HG03196 (cell line): ENCODE measurements at regions not wholly inside any gene's neighbourhood (a gene's known extent, or its start where the extent isn't known, plus 50 kb on each side); places are given as distances from the start of the nearest gene placed in this dataset.

ENCODE experiments used
- ATAC-seq: cut with Tn5 transposase; IDR thresholded peaks from one replicate; pipeline ENCODE4 v1.9.1; 2021; ENCODE audit not compliant: unreplicated experiment

DNA sequence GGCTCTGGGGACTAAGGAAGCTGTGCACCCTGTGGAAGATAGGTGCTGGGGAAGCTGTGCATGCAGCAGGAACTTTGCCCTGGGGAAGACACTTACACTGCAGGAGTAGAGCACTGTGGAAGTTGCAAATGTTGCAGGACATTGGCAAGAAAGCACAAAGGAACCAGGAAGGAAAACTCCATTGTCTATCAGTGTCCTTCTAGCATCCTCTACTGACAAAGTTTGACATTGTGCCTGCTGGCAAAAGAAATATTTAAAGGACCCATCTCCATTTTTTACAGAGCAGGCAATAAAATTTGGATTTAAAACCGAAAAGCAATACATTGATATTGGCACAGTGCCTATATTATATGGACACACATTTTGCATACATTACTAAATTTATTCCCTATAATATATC, 394.1 kb downstream of the PBX1 start:
- no peak for ATAC-seq

DNA sequence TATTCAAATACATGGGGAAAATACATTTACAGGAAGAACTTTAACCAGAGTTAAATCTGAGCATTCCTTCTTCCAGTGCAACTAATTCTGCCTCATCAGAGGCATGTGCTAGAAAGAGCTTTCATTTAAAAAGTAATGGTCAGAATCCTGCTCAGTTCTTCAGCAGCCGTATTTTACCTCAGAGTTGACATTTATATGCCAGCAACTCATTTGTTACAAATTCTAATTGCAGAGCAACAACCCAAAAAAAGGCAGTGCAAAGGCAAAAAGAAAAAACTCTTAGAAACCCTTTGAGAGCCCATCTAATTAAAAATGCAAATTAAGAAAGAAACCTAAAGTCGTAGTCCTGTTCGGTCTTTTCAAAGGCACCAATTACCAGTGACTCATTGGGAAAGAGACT, 392.5 kb downstream of the PBX1 start:
- no peak for ATAC-seq

GRCh38 chr1:164950541-164950986, 391.6 kb downstream of the PBX1 start:
- no peak for ATAC-seq

GRCh38 chr1:164949771-164950471, 390.9 kb downstream of the PBX1 start:
- no peak for ATAC-seq

GRCh38 chr1:164948101-164948500, 389.1 kb downstream of the PBX1 start:
- ATAC-seq = no peak

DNA sequence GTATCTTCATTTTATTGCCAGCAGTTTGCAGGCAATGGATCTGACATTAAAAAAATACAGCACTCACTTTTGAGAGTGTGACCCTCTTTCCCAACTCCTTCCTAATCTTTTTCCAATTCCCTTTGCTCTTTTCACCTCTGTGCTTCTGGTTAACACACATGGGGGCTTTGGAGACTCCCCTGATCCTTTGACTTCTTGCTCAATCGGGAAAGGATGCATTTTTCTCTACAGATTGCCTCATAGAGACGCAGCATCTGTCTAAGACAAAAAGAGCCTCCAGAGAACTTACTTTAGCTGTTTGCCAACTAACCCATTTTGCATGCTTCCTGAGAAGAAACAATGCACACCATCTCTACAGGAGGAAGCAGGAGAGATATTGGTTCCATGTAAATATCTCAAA, 378.3 kb downstream of the PBX1 start:
- no peak for ATAC-seq

GRCh38 chr1:164932580-164932979, 373.6 kb downstream of the PBX1 start:
- no peak for ATAC-seq

GRCh38 chr1:164930833-164931232, 371.8 kb downstream of the PBX1 start:
- no peak for ATAC-seq

DNA sequence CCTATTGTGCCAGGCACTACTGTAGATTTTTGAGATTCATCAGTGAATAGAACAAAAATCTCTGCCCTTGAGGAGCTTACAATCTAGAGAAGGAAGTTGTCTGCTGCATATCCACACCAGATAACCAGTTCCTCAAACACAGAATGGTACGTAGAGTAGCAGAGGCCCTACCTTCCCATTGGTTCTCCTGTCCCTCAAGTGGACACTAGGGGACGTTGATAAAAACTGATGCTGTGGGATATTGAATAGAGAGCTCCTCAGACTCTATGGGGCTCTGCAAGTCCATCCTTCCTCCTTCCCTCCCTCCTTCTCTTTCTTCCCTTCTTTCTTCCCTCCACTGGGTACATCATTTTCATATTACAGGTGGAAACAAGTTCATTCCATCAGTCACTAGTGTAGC, 371.3 kb downstream of the PBX1 start:
- no peak for ATAC-seq

- ATAC-seq = no peak
Observed at GRCh38 chr1:164928232-164928812, 369.3 kb downstream of the PBX1 start.

DNA sequence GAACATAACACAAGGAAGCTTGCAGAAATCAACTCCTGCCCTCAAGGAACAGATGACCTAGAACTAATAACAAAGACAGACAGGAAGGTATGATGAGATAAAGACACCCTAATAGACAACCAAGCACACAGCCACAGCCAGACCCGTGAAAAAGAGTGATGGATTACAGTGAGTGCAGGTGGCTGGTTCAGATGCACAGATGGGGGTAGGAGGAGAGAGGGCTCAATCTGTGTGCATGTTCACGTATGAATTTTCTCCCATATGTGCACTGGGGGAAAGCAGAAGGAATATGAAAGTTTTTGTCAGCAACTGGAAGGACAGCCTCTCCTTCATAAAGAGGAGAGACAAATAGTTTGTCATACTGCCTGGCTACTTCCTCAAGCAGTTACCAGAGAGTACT, 367.1 kb downstream of the PBX1 start:
- ATAC-seq = no peak

DNA sequence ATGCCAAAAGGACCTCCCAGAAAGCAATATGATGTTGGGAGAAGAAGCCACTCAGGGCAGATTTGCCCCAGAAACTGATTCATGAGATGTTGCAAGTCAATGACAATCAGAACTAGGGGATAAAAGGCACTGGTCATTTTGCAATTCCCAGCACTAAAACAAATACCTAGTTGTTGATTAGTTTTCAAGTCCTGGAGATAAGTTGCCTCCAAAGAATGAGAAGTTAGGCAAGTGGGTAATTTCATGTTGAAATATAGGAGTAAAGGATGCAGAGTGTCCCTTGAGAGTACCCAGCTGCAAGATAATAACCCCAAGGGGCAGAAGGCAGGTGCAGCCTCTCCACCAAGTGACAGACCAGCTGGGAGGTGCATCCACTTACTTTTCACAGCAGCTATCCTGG, 363.6 kb downstream of the PBX1 start:
- no peak for ATAC-seq

DNA sequence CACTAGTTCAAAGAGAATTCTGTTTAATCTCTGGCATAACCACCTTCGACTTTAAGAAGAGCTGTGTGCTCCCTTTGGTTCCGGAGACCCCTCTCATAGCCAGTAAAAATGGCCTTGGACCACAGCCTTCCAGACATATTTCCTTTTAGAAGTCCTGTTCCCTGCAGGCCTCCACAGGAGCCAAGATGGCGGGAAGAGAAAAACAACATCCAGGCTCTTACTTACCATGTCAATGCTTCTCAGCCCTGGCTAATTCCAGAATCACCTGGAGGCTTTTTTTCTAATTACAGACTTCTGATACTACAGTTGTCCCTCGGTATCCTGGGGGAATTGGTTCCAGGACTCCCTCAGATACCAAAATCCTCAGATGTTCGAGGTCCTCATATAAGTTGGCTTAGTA, 362.5 kb downstream of the PBX1 start:
- no peak for ATAC-seq

GRCh38 chr1:164918140-164918539, 359.2 kb downstream of the PBX1 start:
- no peak for ATAC-seq

DNA sequence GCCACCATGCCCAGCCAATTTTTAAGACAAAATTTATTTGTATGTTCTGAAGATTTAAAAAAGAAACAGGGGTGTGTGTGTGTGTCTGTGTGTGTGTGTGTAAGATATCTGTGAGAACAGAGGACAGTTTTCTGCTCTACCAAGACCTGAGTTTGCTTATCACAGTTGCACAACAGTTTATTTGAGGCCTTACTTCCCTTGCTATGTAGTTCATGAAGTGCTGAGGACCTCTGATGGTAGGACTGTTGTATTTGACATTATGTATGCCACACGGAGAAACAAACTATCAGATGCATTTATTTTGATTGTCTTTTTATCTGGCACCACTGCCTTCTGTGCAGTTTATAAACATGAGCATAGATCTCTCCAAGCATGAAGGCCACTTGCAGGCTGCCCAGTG, 355.2 kb downstream of the PBX1 start:
- no peak for ATAC-seq

DNA sequence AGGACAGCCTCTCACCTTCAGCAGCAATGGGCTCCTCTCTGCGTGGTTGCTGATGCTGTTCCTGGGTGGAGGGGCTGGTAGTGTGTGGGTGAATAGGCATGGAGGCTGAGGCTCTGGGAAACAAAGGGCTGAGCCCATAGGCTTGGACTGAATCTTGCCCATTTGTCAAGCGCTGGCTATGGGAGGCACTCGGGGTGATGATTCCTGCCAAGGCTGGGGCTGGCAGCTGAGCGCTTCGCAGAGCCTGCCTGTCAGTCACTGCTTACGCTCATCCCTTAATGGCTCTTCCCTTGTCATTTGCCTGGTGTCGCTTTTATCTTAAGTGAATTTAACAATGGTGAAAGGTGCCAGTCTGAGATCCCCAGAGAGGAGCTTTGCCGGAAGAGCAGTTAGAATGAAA, 353.3 kb downstream of the PBX1 start:
- no peak for ATAC-seq

DNA sequence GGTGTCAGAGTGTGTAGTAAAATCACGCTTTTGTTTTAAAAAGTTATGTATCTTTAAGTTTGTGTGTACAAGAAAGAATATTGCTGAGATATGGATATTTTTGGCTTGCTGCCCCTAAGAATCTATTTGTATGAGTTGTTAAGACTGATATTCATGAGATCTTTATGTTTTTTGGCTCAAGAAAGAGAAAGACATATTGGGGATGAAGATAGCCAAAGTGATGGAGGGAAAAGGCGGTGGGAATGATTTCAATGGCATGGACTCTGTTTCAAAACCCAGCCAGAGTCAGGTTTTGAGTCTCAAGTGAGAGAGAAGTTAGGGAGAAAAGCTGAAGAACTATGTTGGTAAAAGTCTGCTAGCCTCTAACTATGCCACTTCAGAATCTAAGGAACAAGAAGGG, 351.7 kb downstream of the PBX1 start:
- no peak for ATAC-seq

GRCh38 chr1:164907666-164908065, 348.7 kb downstream of the PBX1 start:
- ATAC-seq = no peak

DNA sequence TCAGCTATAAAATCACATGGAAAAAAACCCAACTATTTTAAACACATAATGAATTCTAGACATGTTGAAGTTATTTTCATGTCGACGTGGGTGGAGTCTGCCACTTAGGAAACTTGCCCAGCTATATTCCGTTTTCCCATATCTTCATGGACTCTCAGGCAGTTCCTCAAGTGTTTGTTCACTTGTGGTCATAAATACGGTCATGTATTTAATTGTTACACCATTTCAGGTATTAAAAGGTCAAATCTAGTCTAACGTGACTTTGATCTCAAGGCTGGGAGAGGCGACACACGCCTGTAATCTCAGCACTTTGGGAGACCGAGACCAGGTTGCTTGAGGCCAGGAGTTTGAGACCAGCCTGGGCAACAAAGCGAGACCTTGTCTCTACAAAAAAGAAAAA, 346.9 kb downstream of the PBX1 start:
- no peak for ATAC-seq

DNA sequence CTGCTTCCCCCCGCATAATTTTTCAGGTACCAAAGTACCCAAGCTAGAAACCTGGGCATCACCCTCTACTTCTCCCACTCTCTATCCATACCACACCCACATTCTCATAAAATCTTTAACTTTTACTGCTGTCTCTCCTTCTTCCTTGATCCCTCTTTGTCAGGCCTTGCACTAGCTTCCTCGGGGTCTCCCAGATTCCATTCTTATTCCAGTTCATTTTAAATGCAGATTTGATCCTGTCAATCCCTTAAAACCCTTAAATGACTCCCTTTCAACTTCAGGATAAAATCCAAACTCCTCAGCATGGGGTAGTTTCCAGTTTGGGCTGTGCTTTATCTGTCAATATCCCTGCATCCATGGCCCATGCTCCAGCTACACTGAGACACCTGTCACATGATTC, 343.5 kb downstream of the PBX1 start:
- no peak for ATAC-seq
